ENCODE measurements at regions not wholly inside any gene's neighbourhood (a gene's known extent, or its start where the extent isn't known, plus 50 kb on each side); places are given as distances from the start of the nearest gene placed in this dataset.

GRCh38 chr16:86958423-86958822 is 358.8 kb downstream of the C16orf95 start:
- no peak for DNase-seq (ENCODE audit: low read depth)

- no peak for DNase-seq (ENCODE audit: low read depth)
These were observed 358.0 kb downstream of the C16orf95 start for GRCh38 chr16:86959091-86959651.

- no peak for DNase-seq (ENCODE audit: low read depth)
These were observed 357.5 kb downstream of the C16orf95 start for GRCh38 chr16:86959729-86960128.

GRCh38 chr16:86960266-86960665 is 356.9 kb downstream of the C16orf95 start:
- no peak for DNase-seq (ENCODE audit: low read depth)

- DNase-seq (ENCODE audit: low read depth) = peak; percentile 28
These were observed 356.0 kb downstream of the C16orf95 start for GRCh38 chr16:86961171-86961601.

- DNase-seq (ENCODE audit: low read depth) = no peak
These were observed 354.9 kb downstream of the C16orf95 start for GRCh38 chr16:86962259-86962658.

GRCh38 chr16:86962913-86963312 is 354.3 kb downstream of the C16orf95 start:
- DNase-seq (ENCODE audit: low read depth) = no peak

- DNase-seq (ENCODE audit: low read depth) = no peak
These were observed 353.3 kb downstream of the C16orf95 start for GRCh38 chr16:86963600-86964575.

GRCh38 chr16:86964796-86965241 is 352.4 kb downstream of the C16orf95 start:
- DNase-seq (ENCODE audit: low read depth) = no peak

- no peak for DNase-seq (ENCODE audit: low read depth)
These were observed 351.9 kb downstream of the C16orf95 start for GRCh38 chr16:86965331-86965730.

- DNase-seq (ENCODE audit: low read depth) = no peak
These were observed 351.2 kb downstream of the C16orf95 start for GRCh38 chr16:86965840-86966550.

GRCh38 chr16:86966777-86967176 is 350.4 kb downstream of the C16orf95 start:
- no peak for DNase-seq (ENCODE audit: low read depth)

GRCh38 chr16:86968866-86969265 is 348.3 kb downstream of the C16orf95 start:
- DNase-seq (ENCODE audit: low read depth) = no peak

- no peak for DNase-seq (ENCODE audit: low read depth)
These were observed 347.5 kb downstream of the C16orf95 start for GRCh38 chr16:86969716-86970115.

GRCh38 chr16:86970279-86970678 is 346.9 kb downstream of the C16orf95 start:
- DNase-seq (ENCODE audit: low read depth) = no peak

GRCh38 chr16:86970726-86971125 is 346.5 kb downstream of the C16orf95 start:
- DNase-seq (ENCODE audit: low read depth) = no peak

GRCh38 chr16:86971251-86971650 is 345.9 kb downstream of the C16orf95 start:
- DNase-seq (ENCODE audit: low read depth) = no peak

- no peak for DNase-seq (ENCODE audit: low read depth)
These were observed 343.1 kb downstream of the C16orf95 start for GRCh38 chr16:86974120-86974519.

GRCh38 chr16:86975445-86975844 is 341.7 kb downstream of the C16orf95 start:
- peak; percentile 89 for DNase-seq (ENCODE audit: low read depth)

GRCh38 chr16:86977076-86977676 is 340.0 kb downstream of the C16orf95 start:
- no peak for DNase-seq (ENCODE audit: low read depth)

GRCh38 chr16:86978445-86979030 is 338.7 kb downstream of the C16orf95 start:
- no peak for DNase-seq (ENCODE audit: low read depth)

GRCh38 chr16:86979061-86979460 is 338.1 kb downstream of the C16orf95 start:
- no peak for DNase-seq (ENCODE audit: low read depth)
